ENCODE measurements at regions not wholly inside any gene's neighbourhood (a gene's known extent, or its start where the extent isn't known, plus 50 kb on each side); places are given as distances from the start of the nearest gene placed in this dataset.

GRCh38 chr9:78985084-78985738 is 586.6 kb upstream of the TLE4 start:
- TF ChIP-seq GATA2 (IDR thresholded peaks at IDR 0.05; ENCODE audit: low read depth, low read length) (no peak), GATA3 (IDR thresholded peaks at IDR 0.05; ENCODE audit: low read depth, low read length) (no peak)

GRCh38 chr9:78986446-78986845 is 585.3 kb upstream of the TLE4 start:
- TF ChIP-seq GATA3 (IDR thresholded peaks at IDR 0.05; ENCODE audit: low read depth, low read length) (no peak), GATA2 (IDR thresholded peaks at IDR 0.05; ENCODE audit: low read depth, low read length) (no peak)

DNA sequence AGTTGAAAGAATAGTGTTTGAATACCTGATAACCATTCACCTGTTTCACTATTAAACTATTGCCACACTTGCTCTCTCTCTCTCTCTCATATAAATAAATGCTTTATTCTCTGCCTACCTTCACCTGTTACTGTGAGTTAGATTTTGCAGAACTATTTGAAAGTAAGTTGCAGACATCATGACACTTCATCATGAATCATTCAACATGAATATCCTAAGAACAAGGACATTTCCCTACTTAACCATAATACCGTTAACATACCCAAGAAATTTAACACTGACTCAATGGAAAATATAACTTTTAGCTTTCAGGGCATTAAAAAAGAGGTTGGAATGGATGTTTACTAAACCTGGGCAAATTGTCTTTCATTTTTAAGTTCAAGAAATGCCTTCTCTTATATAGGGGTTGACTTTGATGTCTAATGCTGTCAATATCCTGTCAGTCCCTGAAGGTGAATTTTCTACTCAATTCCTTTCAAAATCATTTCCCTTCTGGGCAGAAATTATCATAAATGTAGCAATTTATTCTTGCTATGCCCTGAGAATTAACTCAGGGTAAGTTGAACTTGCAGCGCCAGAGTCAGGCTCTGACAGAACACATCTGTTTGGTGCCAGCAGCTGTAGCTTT is 582.6 kb upstream of the TLE4 start:
- no peak for TF ChIP-seq GATA3 (IDR thresholded peaks at IDR 0.05; ENCODE audit: low read depth, low read length)
- no peak for TF ChIP-seq GATA2 (IDR thresholded peaks at IDR 0.05; ENCODE audit: low read depth, low read length)

- TF ChIP-seq GATA3 (IDR thresholded peaks at IDR 0.05; ENCODE audit: low read depth, low read length) (no peak), GATA2 (IDR thresholded peaks at IDR 0.05; ENCODE audit: low read depth, low read length) (no peak)
These were observed 577.3 kb upstream of the TLE4 start for GRCh38 chr9:78994471-78994870.

DNA sequence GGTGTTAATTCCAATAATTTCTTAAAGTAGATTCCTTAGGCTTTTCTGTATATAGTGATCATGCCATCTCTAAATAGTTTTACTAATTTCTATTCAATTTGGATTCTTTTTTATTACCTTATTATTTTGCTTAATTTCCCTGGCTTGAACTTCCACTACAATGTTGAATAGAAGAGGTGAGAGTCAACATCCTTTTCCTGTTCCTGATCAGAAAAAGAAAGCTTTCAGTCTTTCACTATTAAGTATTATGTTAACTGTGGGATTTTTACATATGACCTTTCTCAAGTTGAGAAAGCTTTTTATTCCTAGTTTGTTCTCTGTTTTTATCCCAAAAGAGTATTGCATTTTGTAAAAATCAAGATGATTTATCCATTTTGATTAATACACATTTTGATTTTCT is 574.5 kb upstream of the TLE4 start:
- TF ChIP-seq GATA2 (IDR thresholded peaks at IDR 0.05; ENCODE audit: low read depth, low read length) (no peak), GATA3 (IDR thresholded peaks at IDR 0.05; ENCODE audit: low read depth, low read length) (no peak)

- TF ChIP-seq GATA3 (IDR thresholded peaks at IDR 0.05; ENCODE audit: low read depth, low read length) (no peak), GATA2 (IDR thresholded peaks at IDR 0.05; ENCODE audit: low read depth, low read length) (no peak)
These were observed 571.3 kb upstream of the TLE4 start for GRCh38 chr9:79000230-79001002.

- TF ChIP-seq GATA3 (IDR thresholded peaks at IDR 0.05; ENCODE audit: low read depth, low read length) = no peak
- no peak for TF ChIP-seq GATA2 (IDR thresholded peaks at IDR 0.05; ENCODE audit: low read depth, low read length)
These were observed 570.8 kb upstream of the TLE4 start for GRCh38 chr9:79001012-79001411.

DNA sequence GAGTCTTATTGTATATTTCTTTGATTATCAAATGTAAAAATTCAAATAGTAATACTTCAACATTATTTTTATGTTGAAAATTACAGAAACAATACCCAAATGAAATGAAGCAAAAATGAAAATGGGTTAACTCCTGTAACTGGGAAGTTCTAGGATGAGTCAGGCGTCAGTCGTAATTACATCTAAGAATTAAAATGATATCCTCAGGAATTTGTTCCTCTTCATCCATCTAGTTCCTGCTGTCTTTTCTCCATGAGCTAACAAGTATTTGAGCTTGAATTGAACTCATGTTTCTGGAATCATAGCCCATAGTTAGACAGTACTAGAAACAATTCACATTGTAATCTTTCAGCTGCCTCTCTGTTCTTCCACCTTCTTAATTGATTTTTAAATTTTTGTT is 568.3 kb upstream of the TLE4 start:
- TF ChIP-seq GATA2 (IDR thresholded peaks at IDR 0.05; ENCODE audit: low read depth, low read length) (no peak), GATA3 (IDR thresholded peaks at IDR 0.05; ENCODE audit: low read depth, low read length) (no peak)

DNA sequence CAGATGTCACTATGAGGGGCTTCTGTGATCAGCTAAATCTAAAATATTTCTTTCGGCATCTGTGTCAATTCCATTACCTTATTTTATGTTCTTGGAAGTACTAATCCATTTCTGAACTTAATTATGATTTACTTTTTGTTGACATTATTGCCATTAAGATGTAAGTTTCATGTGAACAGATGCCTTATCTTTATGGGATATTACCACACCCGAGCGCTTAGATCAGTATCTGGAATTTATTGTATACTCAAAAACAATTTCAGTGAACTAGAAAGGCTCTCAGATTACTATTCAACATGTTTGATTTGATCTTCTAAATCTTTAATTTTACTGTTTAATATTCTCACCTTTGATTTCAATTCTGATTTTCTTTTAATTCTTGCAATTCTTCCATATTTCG is 567.7 kb upstream of the TLE4 start:
- no peak for TF ChIP-seq GATA2 (IDR thresholded peaks at IDR 0.05; ENCODE audit: low read depth, low read length)
- no peak for TF ChIP-seq GATA3 (IDR thresholded peaks at IDR 0.05; ENCODE audit: low read depth, low read length)

DNA sequence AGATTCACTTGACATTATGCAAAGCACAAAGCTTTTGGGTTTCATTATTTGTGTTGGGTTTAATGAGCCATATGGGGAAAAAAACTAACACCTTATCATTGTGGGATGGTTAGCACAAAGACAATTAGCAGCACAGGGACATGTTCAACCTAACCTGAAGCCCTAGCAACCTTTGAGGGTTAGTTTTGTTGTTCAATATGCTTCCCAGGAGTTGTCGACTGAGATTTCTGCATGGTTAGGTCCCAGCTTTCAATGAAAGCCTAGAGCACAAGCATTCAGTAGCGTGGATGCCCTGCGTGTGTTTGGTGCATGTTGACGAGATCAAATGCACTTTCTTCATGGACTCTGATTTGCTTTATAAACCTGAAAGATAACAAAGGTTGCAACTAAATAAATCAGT is 565.2 kb upstream of the TLE4 start:
- no peak for TF ChIP-seq GATA2 (IDR thresholded peaks at IDR 0.05; ENCODE audit: low read depth, low read length)
- no peak for TF ChIP-seq GATA3 (IDR thresholded peaks at IDR 0.05; ENCODE audit: low read depth, low read length)

DNA sequence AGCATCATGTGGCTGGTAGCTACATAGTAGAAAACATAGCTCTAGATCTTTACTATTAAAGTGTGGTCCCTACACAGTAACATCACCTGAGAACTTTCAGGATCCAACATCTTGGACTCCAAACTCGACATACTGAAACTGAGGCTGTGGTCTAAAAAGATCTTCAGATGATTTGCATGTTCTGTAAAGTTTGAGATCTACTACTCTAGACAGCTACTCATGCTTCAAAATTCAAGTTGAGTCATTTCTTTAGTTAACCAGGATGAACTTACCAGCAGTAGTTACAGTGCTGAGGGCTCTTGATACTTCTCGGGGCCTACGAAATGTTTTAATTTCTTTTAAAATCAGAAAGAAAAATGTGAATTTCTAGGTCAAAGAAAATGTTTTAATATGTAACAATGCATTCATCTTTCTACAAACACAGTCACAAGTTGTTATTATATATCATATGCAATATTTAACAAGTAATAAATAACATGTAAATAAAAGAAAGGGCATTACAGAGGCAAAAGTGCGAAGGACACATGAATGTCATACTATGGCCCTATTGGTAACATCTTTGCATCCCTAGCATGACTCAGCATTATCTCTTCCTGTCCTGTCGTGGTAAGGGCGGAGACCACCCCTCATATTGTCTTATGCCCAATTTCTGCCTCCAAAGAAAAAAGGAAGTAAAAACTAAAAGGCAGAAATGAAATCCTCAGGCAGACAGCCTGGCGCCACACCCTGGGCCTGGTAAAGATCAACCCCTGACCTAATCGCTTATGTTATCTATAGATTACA is 563.9 kb upstream of the TLE4 start:
- no peak for TF ChIP-seq GATA2 (IDR thresholded peaks at IDR 0.05; ENCODE audit: low read depth, low read length)
- no peak for TF ChIP-seq GATA3 (IDR thresholded peaks at IDR 0.05; ENCODE audit: low read depth, low read length)

DNA sequence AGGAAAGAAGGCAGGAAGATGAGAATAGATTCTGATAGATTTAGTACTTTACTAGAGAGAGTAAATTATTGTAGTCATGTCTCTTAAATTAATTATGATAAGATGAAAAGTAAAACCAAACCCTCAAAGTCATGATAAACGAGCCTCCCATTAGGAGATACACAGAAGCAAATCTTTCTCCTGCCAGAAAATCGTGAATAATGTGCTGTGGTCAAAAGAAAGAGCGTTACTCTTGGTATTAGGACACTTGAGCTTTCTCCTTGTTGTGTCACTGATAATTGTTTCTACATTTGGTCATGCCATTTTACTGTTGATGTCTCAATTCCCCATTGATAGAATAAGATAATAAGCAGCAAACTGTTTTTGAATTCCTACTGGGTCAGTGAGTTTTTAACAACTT is 562.8 kb upstream of the TLE4 start:
- TF ChIP-seq GATA2 (IDR thresholded peaks at IDR 0.05; ENCODE audit: low read depth, low read length) (no peak), GATA3 (IDR thresholded peaks at IDR 0.05; ENCODE audit: low read depth, low read length) (no peak)

DNA sequence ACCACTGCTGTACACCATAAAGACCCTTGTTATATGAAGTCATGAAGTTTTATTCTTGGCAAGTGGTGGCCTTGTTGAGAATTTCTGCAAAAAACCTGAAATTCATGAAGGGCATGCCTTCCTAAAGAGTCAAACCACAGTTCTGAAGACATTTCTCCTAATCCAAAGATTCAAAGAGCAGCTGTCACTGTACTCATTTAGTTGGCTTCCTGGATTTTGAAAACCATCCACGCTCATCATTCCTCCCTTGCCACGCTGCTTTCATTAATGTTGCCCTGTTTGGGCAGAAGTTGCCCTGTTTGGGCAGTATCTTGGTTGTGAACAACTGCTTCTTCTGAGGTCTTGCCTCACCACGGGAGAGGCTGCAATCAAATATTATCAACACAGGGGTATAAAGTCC is 560.3 kb upstream of the TLE4 start:
- TF ChIP-seq GATA2 (IDR thresholded peaks at IDR 0.05; ENCODE audit: low read depth, low read length) = no peak
- TF ChIP-seq GATA3 (IDR thresholded peaks at IDR 0.05; ENCODE audit: low read depth, low read length) = no peak

DNA sequence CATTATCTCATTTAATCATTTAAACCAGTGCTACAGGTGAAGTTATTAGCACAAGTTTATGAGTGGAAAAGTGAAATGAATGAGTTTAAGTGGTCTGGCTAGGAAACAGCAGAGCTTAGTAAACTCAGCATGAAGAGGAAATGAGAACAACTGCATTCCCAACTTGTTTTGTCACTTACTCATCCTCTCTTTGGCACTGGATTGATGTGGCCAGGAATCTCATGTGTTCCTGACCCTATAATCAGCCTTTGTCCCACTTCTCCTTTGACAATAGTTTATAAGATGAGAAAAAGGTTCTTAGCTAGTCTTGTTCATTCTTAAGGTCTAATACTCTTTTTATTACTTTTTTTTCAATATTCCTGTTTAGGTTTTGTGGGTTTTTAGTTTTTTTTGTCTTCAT is 559.2 kb upstream of the TLE4 start:
- TF ChIP-seq GATA3 (IDR thresholded peaks at IDR 0.05; ENCODE audit: low read depth, low read length) (no peak), GATA2 (IDR thresholded peaks at IDR 0.05; ENCODE audit: low read depth, low read length) (no peak)

Data from SH-SY5Y (cell line).